HepG2 (cell line): ENCODE measurements at regions not wholly inside any gene's neighbourhood (a gene's known extent, or its start where the extent isn't known, plus 50 kb on each side); places are given as distances from the start of the nearest gene placed in this dataset.

ENCODE experiments used
- ATAC-seq: fragments of 200-7000 bp; cut with Tn5 transposase; 3 replicates; pipeline ENCODE4 v1.9.1; 2020; ENCODE audit warnings: mild to moderate bottlenecking, moderate library complexity
- BruUV-seq: library from RNA; stranded (reverse); fragments of 400-500 nt; replicated peaks from 2 replicates; lab custom pipeline; 2021; lab: Mats Ljungman, UMichigan
- CTCF ChIA-PET: fragments of 300-600 bp; formaldehyde crosslinking; extraction: SDS; loops from one replicate; lab custom pipeline; 2021; ENCODE audit warnings: low total read pairs, inconsistent platforms, low intra/inter-chr PET ratio; lab: Yijun Ruan, JAX
- POLR2A ChIA-PET: fragments of 350-600 bp; sonication (Branson Sonifier 250); formaldehyde crosslinking; loops from one replicate; lab custom pipeline; 2020; ENCODE audit warnings: antibody characterized with exemption, inconsistent platforms; lab: Yijun Ruan, JAX
- DNase-seq: peaks from one replicate; pipeline ENCODE4 v3.0.0-alpha.2; 2015; ENCODE audit warnings: low spot score
- FAIRE-seq: peaks from 3 replicates; lab custom pipeline; 2011; peaks lifted over from hg19 to GRCh38; lab: Jason Lieb, UNC
- H2AFZ ChIP-seq: one replicate; pipeline ENCODE4 v1.6.1; 2011; ENCODE audit warnings: low read length, inconsistent platforms
- H3K27ac ChIP-seq: fragments of 300-600 bp; 3 replicates; pipeline ENCODE4 v1.8.0; 2011; ENCODE audit warnings: mixed run types, mild to moderate bottlenecking, mixed read lengths, low read length, inconsistent platforms; ENCODE audit not compliant: insufficient read depth; ENCODE audit errors: extremely low read length
- H3K27me3 ChIP-seq, 2 experiments: fragments of 200-600 bp in 1 of 2; 2 replicates in 1 of 2; 3 replicates in 1 of 2; pipeline versions ENCODE4 v1.6.0 to v1.8.0; 2011; ENCODE audit warnings: low read length in 2 of 2, mild to moderate bottlenecking in 2 of 2, moderate library complexity in 2 of 2, inconsistent platforms in 1 of 2; ENCODE audit not compliant: insufficient read depth in 2 of 2, control insufficient read depth in 1 of 2
- H3K36me3 ChIP-seq, 2 experiments: fragments of 200-600 bp in 1 of 2; replicated peaks in 1 of 2; 2 replicates in 1 of 2; 3 replicates in 1 of 2; pipeline versions ENCODE4 v1.5.1 to v1.8.0; 2011; ENCODE audit warnings: low read length in 2 of 2, inconsistent platforms in 1 of 2; ENCODE audit not compliant: insufficient read depth in 2 of 2, control insufficient read depth in 1 of 2
- H3K4me1 ChIP-seq: 2 replicates; pipeline ENCODE4 v1.5.1; 2012; ENCODE audit warnings: low read length, inconsistent platforms; ENCODE audit not compliant: insufficient read depth
- H3K4me2 ChIP-seq: 2 replicates; pipeline ENCODE4 v1.6.0; 2011; ENCODE audit warnings: low read depth, low read length, inconsistent platforms
- H3K4me3 ChIP-seq, 3 experiments: fragments of 200-600 bp in 1 of 3; sonication (generic), shearing (Covaris generic) in 1 of 3; replicated peaks in 1 of 3; 2 replicates each; pipeline ENCODE4 v1.5.1; 2011 to 2016; ENCODE audit warnings: low read length in 3 of 3, inconsistent platforms in 2 of 3, low read depth in 2 of 3, mild to moderate bottlenecking in 2 of 3, control low read depth in 1 of 3, mixed read lengths in 1 of 3; ENCODE audit not compliant: insufficient read depth in 1 of 3
- H3K79me2 ChIP-seq: one replicate; pipeline ENCODE4 v1.6.1; 2011; ENCODE audit warnings: low read length, inconsistent platforms; ENCODE audit not compliant: insufficient read depth
- H3K9ac ChIP-seq: 2 replicates; pipeline ENCODE4 v1.6.0; 2011; ENCODE audit warnings: mild to moderate bottlenecking, low read depth, low read length, inconsistent platforms; ENCODE audit not compliant: insufficient read depth
- H3K9me3 ChIP-seq: 2 replicates; pipeline ENCODE4 v1.5.1; 2012; ENCODE audit warnings: mild to moderate bottlenecking, low read length
- H4K20me1 ChIP-seq: 2 replicates; pipeline ENCODE4 v1.6.0; 2011; ENCODE audit warnings: inconsistent platforms, mild to moderate bottlenecking, low read length, moderate library complexity; ENCODE audit not compliant: insufficient read depth
- ERF ChIP-seq: IDR thresholded peaks from 2 replicates; pipeline ENCODE4 v1.6.1; 2018; ENCODE audit warnings: missing biosample characterization, missing genetic modification reagents
- FIP1L1 ChIP-seq: fragments of 200-400 bp; formaldehyde crosslinking; IDR thresholded peaks from 2 replicates; pipeline ENCODE4 v1.6.1; 2018; ENCODE audit warnings: low read depth, mild to moderate bottlenecking, low read length, moderate library complexity, borderline replicate concordance; ENCODE audit not compliant: insufficient read depth
- NKX3-1 ChIP-seq: sonication (generic); formaldehyde crosslinking; IDR thresholded peaks from 2 replicates; pipeline ENCODE4 v1.5.0; 2020; ENCODE audit warnings: missing genetic modification reagents
- SNAPC4 ChIP-seq: sonication (generic); formaldehyde crosslinking; IDR thresholded peaks from 2 replicates; pipeline ENCODE4 v1.4.0; 2020; ENCODE audit warnings: mild to moderate bottlenecking, missing genetic modification reagents
- ZNF556 ChIP-seq: sonication (generic); formaldehyde crosslinking; IDR thresholded peaks from 2 replicates; pipeline ENCODE4 v1.4.0; 2020; ENCODE audit warnings: mild to moderate bottlenecking, missing genetic modification reagents, borderline replicate concordance
- ZNF773 ChIP-seq: sonication (generic); formaldehyde crosslinking; IDR thresholded peaks from 2 replicates; pipeline ENCODE4 v1.4.0; 2020; ENCODE audit warnings: missing genetic modification reagents, borderline replicate concordance
- ZNF841 ChIP-seq: sonication (generic); formaldehyde crosslinking; IDR thresholded peaks from 2 replicates; pipeline ENCODE4 v1.8.1; 2023; ENCODE audit warnings: missing genetic modification reagents, borderline replicate concordance
- WGBS: methylation state at CpG from one replicate; pipeline ENCODE4 v1.1.6; 2017; ENCODE audit warnings: low lambda C conversion rate; 5-methylcytosine and 5-hydroxymethylcytosine counted together
- in situ Hi-C: cut with HindIII; loops from 2 replicates; pipeline ENCODE4 v1.10.0; 2017; ENCODE audit warnings: low pct_unique_long_range_greater_than_20kb; ENCODE audit not compliant: extremely low pct_ligation_motif_present
- intact Hi-C: fragments of 100-400 bp; cut with micrococcal nuclease; formaldehyde crosslinking; loops from one replicate; pipeline ENCODE4 v1.10.0; 2022; ENCODE audit not compliant: unreplicated experiment

DNA sequence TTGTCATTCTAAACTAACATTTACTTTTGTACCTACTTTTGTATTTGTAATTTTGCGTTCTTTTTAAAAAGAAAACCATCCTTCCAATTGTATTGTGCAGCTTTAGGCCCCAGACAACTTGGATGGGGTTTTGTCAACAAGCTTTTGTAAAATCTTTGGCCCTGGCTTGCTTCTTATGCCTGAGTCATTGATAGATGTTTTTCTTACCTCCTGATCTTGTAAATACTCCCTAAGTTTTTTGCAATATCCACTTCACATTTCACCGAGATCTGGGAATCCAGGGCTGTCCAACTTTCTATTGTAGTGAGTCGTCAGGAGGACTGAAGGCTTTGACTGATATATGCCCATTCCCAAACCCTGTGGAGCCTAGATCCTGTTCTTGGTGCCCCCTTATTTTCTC is 126.9 kb upstream of the GUCY1A1 start (continued):
- TF ChIP-seq SNAPC4 (CRISPR knock-in tag): no peak
- TF ChIP-seq, all 625 proteins: peak for 0

DNA sequence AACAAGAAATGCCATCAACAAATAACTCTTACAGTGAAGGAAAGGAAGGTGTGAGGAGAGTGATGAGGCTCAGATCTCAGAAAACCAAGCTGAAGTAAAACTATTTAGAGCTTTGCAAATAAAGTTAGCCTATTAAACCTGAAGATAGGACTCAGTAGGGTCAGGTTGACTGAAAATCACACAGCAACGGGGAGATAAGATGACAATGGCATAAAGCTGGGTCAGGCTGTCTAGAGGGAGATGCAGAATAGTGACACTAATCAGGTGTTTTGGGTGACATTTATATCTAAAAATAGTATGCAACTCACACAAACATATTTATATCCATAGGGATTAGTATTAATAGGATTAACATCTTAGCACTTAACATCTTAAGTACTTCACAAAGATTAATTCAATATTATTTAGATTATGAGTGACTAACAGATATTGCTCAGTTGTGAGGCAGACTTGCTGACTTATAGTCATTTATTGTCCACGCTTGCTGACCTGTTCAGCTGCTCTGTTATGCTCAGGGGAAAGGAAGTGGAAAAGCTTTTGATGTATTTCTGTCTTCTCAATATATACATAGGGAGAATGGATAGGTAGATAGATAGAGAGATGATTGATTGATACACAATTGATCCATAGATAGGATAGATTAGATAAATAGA is 130.7 kb upstream of the GUCY1A1 start:
- POLR2A ChIA-PET: no interaction called here

More for the DNA sequence above, 130.7 kb upstream of the GUCY1A1 start:
- no peak overlapping the region for H3K27ac ChIP-seq
- no peak for FAIRE-seq
- no peaks in the 10 kb centered on the region for H3K27me3 ChIP-seq
- H3K36me3 ChIP-seq: no peaks in the 10 kb centered on the region
- CTCF ChIA-PET: no interaction called here
- H2AFZ ChIP-seq: no peak overlapping the region
- BruUV-seq: no TSS peak
- no peaks in the 10 kb centered on the region for H3K79me2 ChIP-seq
- no peaks in the 10 kb centered on the region for H3K9me3 ChIP-seq
- 2% methylated on average over 2 of the region's 2 CpGs for WGBS
- H3K9ac ChIP-seq: no peak overlapping the region
- H3K4me1 ChIP-seq: no peaks in the 10 kb centered on the region
- no peak for DNase-seq
- no peak overlapping the region for H3K4me3 ChIP-seq
- no peak overlapping the region for H3K4me2 ChIP-seq
- no peak for ATAC-seq
- TF ChIP-seq ZNF556 (CRISPR knock-in tag) (no peak), FIP1L1 (no peak), ZNF841 (CRISPR knock-in tag) (no peak), NKX3-1 (CRISPR knock-in tag) (no peak), ZNF773 (CRISPR knock-in tag) (no peak), ERF (no peak)
- intact Hi-C loops (no loop called here), in situ Hi-C loops (no loop called here)
- H4K20me1 ChIP-seq: no peaks in the 10 kb centered on the region
